ENCODE measurements at regions not wholly inside any gene's neighbourhood (a gene's known extent, or its start where the extent isn't known, plus 50 kb on each side); places are given as distances from the start of the nearest gene placed in this dataset.

GRCh38 chr12:105907982-105908381 is 230.8 kb downstream of the NUAK1 start:
- DNase-seq, result no peak

GRCh38 chr12:105910030-105910429 is 228.7 kb downstream of the NUAK1 start:
- DNase-seq, result no peak

- DNase-seq, result no peak
These were observed 226.8 kb downstream of the NUAK1 start for GRCh38 chr12:105911966-105912365.

GRCh38 chr12:105912882-105913678 is 225.7 kb downstream of the NUAK1 start:
- no peak for DNase-seq

GRCh38 chr12:105915997-105916759 is 222.6 kb downstream of the NUAK1 start:
- DNase-seq, result no peak

- DNase-seq, result no peak
These were observed 222.1 kb downstream of the NUAK1 start for GRCh38 chr12:105916760-105917039.

GRCh38 chr12:105920161-105920684 is 218.5 kb downstream of the NUAK1 start:
- no peak for DNase-seq

GRCh38 chr12:105921055-105921454 is 217.7 kb downstream of the NUAK1 start:
- DNase-seq, result no peak

GRCh38 chr12:105921872-105922669 is 216.7 kb downstream of the NUAK1 start:
- DNase-seq, result no peak

GRCh38 chr12:105922670-105923102 is 216.1 kb downstream of the NUAK1 start:
- no peak for DNase-seq

GRCh38 chr12:105924526-105925208 is 214.1 kb downstream of the NUAK1 start:
- no peak for DNase-seq

GRCh38 chr12:105927564-105927963 is 211.2 kb downstream of the NUAK1 start:
- no peak for DNase-seq

- DNase-seq, result no peak
These were observed 210.3 kb downstream of the NUAK1 start for GRCh38 chr12:105928436-105928835.

- DNase-seq, result no peak
These were observed 209.6 kb downstream of the NUAK1 start for GRCh38 chr12:105929192-105929591.

- no peak for DNase-seq
These were observed 207.9 kb downstream of the NUAK1 start for GRCh38 chr12:105930557-105931503.

GRCh38 chr12:105931762-105932570 is 206.8 kb downstream of the NUAK1 start:
- DNase-seq, result no peak

- DNase-seq, result no peak
These were observed 204.8 kb downstream of the NUAK1 start for GRCh38 chr12:105933671-105934665.

- no peak for DNase-seq
These were observed 203.6 kb downstream of the NUAK1 start for GRCh38 chr12:105935106-105935505.

GRCh38 chr12:105935981-105936380 is 202.8 kb downstream of the NUAK1 start:
- no peak for DNase-seq
